Renal cortical epithelial cell (primary cell): ENCODE measurements at regions not wholly inside any gene's neighbourhood (a gene's known extent, or its start where the extent isn't known, plus 50 kb on each side); places are given as distances from the start of the nearest gene placed in this dataset.
A peak's percentile ranks its signal among the peaks of the same experiment; 100 is the strongest.

ENCODE experiments used
- DNase-seq: peaks from one replicate; pipeline ENCODE4 v3.0.0-alpha.2; 2011; ENCODE audit warnings: low read depth

DNA sequence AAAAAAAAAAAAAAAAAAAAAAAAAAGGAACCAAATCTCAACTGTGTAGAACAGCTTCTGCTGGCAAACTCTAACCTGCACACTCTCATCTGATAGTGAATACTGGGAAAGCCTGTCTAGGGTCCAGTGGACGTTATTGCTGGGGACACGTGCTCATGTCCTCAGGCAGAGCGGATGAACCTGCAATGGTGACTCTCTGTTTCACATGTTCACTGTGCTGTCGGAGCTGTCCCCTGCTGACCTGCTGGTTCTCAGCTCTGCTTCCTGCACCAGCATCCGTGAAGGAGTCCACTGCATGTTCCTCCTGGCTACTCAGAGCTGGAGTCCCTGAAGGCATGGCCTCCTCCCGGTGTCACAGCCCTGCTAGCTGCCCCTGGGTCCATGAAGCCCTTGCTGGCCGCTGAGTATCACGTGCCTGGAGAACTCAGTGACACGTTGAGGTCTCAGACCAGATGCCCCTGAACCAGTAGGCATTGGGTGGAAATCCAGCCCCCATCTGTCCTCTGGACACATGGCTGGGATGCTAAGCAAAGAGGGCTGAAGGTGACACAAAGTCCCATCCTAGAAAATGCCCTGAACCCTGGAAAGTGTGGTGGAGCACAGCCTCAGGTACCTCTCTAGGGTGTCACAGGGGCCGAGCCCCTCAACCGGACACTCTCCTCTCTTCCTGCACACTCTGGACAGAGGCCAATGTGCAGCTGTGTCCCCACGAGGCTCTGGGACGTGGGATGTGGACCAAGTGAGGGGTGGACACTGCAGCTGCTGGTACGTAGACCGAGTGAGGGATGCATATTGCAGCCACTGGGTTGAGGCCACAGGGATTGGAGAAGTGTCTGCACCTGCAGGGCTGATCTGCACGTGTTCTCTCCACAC lies 54.9 kb upstream of the FRMD1 start:
- DNase-seq, result no peak

DNA sequence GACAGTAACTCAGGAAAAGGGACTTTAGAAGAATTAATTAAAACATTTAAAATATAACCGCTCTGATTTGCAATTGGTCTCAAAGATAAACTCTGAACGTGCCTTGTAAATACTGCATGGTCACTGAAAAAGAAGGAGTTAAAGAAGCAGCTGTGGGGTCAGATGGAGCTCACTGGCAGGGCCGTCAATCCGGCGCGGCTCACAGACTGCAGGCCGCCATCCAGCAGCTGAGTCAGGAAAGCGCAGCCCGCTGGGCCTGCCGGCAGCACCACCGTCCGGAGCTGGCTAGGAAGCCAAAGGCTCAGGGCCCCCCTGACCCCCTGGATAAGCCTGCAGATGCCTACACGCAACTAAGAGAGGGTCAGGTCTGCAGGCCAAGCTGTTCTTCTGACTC lies 54.2 kb upstream of the FRMD1 start:
- no peak for DNase-seq

DNA sequence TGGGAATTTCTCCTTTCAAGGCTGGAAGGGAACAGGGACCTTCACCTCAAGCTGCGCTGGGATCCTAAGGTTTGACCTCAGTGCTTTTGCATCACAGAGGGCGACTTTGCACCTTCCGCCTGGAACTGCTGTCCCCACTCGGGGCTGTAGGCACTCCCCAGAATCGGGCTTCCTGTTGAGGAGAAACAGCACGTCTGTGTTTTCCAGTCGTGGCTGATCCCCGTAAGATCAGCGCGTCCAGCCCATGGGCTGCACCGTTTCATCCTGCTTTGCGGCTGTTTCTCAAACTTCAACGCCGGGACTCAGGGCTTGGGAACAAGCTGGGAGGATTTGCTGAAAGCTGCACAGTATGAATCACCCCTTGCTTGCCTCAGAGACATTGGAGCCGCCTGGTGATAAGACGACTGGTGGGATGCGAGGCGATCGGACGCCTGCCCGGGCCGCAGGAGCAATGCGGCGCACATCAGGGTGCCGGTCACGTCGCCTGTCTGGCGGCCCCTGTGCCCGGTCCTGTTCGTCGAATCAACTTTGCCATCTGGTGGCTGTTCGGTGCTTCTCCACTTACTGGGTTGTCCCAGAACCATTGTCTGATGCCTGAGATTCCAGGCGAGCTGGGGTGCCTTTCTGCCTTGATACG lies 53.6 kb upstream of the FRMD1 start:
- DNase-seq, result peak; percentile 7

DNA sequence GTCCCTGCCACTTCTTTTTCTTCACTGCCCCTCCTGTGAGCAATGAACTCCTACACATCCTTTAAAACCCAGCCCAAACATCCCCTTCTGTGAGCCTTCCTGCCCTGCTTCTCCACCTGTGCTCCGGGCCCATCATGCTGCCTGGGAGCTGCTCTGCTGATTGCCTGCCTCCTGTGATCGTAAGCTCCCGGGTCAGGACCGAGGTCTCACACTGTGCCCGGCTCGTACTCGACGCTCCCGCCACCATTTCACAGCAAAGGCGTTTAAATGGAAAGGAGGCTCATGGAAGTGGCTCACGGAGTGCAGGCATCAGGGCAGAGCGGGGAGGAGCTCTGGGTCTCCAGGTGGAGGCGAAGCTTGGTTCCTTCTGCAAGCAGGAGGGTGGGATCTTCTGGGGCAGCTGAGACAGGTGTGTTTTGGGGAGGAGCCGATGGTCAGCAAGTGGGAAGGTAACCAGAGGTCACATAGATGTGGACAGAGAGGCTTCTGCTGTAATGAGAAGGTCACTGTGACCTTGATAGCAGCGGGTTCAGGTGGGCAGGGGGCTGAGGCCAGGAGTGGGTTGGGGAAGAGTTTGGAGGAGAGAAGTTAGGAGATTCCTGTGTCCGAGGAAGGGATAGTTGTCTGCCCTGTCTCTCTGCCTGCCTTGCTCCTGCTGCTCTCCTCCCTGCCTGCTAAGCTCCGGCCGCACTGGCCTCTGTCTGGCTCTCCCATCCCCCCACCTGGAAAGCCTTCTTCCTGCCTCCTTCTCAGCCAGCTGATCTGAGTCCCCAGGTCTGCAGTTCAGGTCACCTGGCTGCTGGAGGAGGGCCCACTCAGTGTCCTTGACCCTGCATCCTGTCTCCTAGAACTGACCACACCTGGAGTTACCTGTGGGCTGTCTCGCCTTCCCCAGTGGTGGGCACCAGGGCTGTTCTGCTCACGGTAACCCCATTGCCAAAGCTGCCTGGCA lies 52.7 kb upstream of the FRMD1 start:
- no peak for DNase-seq

DNA sequence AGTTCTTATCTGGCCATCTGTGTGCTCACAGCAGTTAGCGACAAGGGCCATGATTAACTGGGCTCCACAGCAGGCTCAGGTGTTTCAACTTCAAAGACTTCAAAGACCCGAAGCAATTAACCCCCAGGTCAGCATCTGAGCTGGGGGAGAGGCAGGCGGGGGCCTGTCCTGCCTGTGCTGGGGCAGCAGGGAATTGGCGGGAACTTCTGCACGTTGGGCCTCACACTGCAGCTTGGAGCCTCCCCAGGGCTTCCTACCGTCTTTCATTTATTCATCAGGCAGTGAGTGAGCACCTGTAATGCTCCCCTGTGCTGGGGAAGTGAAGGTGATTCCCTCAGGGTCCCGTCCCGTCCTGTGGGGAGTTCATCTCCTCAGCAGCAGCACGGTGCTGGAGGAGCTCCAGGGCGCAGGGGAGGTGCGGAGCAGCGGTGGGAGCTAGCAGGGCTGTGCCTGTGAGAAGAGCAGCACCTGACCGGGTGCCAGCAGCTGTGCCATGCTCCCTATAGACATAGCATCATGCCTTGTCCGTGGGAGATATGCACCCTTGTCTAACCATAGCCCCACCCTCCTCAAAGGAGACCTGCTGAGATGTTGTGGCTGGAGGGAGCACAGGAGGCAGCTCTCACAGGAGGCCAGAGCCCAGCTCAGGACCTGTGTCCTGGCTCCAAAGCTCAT lies 51.8 kb upstream of the FRMD1 start:
- DNase-seq, result no peak

DNA sequence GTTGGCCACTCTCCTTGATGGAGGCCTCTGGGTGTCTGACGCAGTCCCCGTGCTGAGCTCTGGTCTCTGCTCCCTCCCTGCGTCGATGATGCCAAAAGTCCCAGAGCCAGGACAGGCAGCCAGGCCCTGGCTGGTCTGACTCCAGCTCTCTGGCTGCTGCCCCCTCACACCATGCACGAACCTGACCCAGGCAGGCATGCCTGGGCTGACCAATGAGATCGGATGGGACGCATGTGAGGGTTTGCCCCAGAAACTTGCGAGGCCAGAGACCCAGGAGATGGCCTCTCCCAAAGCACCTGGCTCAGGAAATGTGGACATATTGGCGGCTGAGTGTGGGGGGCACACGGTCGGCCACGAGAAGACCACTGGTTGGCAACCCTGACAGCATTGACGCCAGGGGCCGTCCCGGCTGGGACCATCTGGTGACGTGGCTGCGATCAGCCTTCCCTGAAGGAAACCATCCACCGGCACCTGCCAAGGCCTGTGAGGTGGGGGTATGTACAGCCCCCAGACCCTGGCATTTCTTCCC lies 51.2 kb upstream of the FRMD1 start:
- DNase-seq, result no peak

DNA sequence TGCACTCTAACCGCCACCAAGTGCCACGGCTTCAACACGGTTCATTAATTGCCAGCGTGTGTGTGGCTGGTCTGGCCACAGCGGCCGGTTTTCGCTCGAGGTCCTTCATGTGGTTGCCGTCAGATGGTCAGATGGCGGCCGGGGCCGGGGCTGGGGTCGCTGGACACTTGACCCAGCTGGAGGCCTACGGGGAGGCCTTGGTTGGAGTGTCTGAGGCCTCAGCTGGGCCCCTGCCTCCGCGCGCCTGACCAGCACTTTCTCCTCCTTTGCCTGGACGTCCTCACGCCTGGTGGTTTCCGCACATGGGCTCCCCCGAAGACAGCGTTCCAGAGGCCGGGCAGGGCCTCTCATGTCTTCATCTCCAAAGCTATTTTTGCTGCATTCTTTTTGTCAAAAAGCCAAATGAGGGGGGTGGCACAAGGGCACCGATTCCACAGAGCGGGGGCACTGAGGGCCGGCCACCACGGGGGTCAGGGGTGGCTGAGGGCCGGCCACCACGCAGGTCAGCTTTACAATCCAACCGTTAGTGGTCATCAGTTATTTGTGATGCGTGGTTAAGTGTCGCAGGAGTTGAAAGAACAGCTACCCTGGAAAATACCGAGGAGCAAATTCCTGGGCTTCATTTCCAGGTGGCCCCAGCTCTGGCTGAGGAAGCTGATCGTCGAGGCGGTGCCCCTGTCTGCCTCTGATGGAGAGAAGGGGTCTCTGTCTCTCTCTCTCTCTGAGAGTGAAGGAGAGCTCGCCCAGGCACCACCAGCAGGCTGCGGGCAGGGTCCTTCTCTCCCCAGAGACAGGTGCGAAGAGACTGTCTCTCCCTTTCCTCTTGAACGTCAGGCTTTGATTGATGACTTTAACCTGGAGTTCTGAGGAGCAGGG lies 50.5 kb upstream of the FRMD1 start:
- no peak for DNase-seq

DNA sequence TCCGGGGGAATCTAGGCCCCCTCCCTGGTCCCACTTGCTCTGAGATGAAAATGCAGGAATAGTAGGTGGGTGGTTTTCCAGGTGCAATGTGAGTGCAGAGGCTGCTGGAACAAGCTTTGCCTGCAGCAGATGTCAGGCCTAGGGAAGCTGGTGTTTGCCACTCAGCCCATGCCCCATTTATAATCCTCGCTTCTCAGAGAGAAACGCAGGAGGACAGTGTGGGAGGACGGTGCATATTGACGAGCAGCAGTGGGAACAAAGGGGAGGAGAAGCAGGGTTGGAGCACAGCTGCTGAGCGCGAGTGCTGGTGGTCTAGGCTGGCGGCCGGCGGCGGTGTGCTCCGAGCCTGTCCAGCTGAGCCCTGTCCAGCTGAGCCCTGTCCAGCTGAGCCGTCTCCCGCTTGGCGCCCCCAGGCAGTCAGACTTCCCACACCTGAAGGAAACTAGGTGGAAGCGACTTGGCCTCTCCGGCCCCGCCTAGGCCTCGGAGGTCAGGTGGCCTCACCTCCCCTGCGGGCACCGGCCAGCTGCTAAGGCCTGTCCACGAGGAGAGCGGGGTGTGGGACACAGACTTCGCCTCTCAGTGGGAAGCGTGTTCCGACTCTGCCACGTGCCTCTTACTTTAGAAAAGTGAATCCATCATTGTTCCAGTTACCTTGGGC lies 49.7 kb upstream of the FRMD1 start:
- DNase-seq, result no peak
